Memory B cell (primary cell): ENCODE measurements at regions not wholly inside any gene's neighbourhood (a gene's known extent, or its start where the extent isn't known, plus 50 kb on each side); places are given as distances from the start of the nearest gene placed in this dataset.

ENCODE experiments used
- ATAC-seq: fragments of 150-1000 bp; cut with Tn5 transposase; 2 replicates; pipeline ENCODE4 v1.10.0; 2021; ENCODE audit warnings: low read depth, mild to moderate bottlenecking, moderate library complexity
- DNase-seq, 2 donors: peaks; one replicate each; pipeline ENCODE4 v3.0.0; 2022; ENCODE audit warnings: low spot score in 2 of 2
- H3K27ac Mint-ChIP-seq: one replicate; pipeline ENCODE4 v1.8.0; 2022; ENCODE audit warnings: mild to moderate bottlenecking, moderate library complexity, mixed read lengths
- H3K27me3 Mint-ChIP-seq: one replicate; pipeline ENCODE4 v1.8.0; 2022; ENCODE audit warnings: mixed read lengths
- H3K36me3 Mint-ChIP-seq: one replicate; pipeline ENCODE4 v1.8.0; 2022; ENCODE audit warnings: mild to moderate bottlenecking, mixed read lengths
- H3K4me1 Mint-ChIP-seq: one replicate; pipeline ENCODE4 v1.8.0; 2022; ENCODE audit warnings: mixed read lengths
- H3K4me3 Mint-ChIP-seq: one replicate; pipeline ENCODE4 v1.8.0; 2022; ENCODE audit warnings: mild to moderate bottlenecking, moderate library complexity, mixed read lengths
- H3K9me3 Mint-ChIP-seq: one replicate; pipeline ENCODE4 v1.8.0; 2022; ENCODE audit warnings: mixed read lengths

- DNase-seq (no peak), ATAC-seq (no peak)
- no peaks in the 10 kb centered on the region for H3K4me1 Mint-ChIP-seq
- no peaks in the 10 kb centered on the region for H3K36me3 Mint-ChIP-seq
- no peak overlapping the region for H3K27ac Mint-ChIP-seq
- peaks cover 12% of the 10 kb centered on the region for H3K27me3 Mint-ChIP-seq
- no peak overlapping the region for H3K4me3 Mint-ChIP-seq
- peaks cover 4% of the 10 kb centered on the region for H3K9me3 Mint-ChIP-seq
Measured at GRCh38 chr5:57581222-57581621, 98.6 kb upstream of the ACTBL2 start.

- no peak for ATAC-seq
- no peak overlapping the region for H3K27ac Mint-ChIP-seq
Measured at GRCh38 chr5:57577432-57578175, 95.0 kb upstream of the ACTBL2 start.

GRCh38 chr5:57576317-57576716, 93.7 kb upstream of the ACTBL2 start:
- H3K27me3 Mint-ChIP-seq: peaks cover 5% of the 10 kb centered on the region
- H3K36me3 Mint-ChIP-seq: no peaks in the 10 kb centered on the region
- peaks cover 2% of the 10 kb centered on the region for H3K9me3 Mint-ChIP-seq
- H3K27ac Mint-ChIP-seq: no peak overlapping the region
- H3K4me1 Mint-ChIP-seq: no peaks in the 10 kb centered on the region
- no peak overlapping the region for H3K4me3 Mint-ChIP-seq
- DNase-seq (no peak), ATAC-seq (no peak)

More at GRCh38 chr5:57577432-57578175, 95.0 kb upstream of the ACTBL2 start:
- no peak for DNase-seq
- Mint-ChIP-seq H3K4me3 (no peak overlapping the region), H3K36me3 (no peaks in the 10 kb centered on the region), H3K27me3 (peaks cover 7% of the 10 kb centered on the region), H3K9me3 (peaks cover 2% of the 10 kb centered on the region), H3K4me1 (no peaks in the 10 kb centered on the region)

- Mint-ChIP-seq H3K4me1 (no peaks in the 10 kb centered on the region), H3K27ac (no peak overlapping the region), H3K27me3 (peaks cover 7% of the 10 kb centered on the region), H3K9me3 (peaks cover under 1% of the 10 kb centered on the region), H3K4me3 (no peak overlapping the region), H3K36me3 (no peaks in the 10 kb centered on the region)
- DNase-seq: no peak
- ATAC-seq: no peak
Measured at GRCh38 chr5:57575839-57576238, 93.2 kb upstream of the ACTBL2 start.

- Mint-ChIP-seq H3K27ac (no peak overlapping the region), H3K9me3 (no peaks in the 10 kb centered on the region), H3K4me3 (no peak overlapping the region), H3K36me3 (no peaks in the 10 kb centered on the region), H3K4me1 (no peaks in the 10 kb centered on the region), H3K27me3 (peaks cover 5% of the 10 kb centered on the region)
- DNase-seq: no peak
- no peak for ATAC-seq
Measured at GRCh38 chr5:57572461-57572860, 89.8 kb upstream of the ACTBL2 start.

GRCh38 chr5:57569601-57570000, 87.0 kb upstream of the ACTBL2 start:
- no peaks in the 10 kb centered on the region for H3K36me3 Mint-ChIP-seq
- H3K27me3 Mint-ChIP-seq: peaks cover 10% of the 10 kb centered on the region
- H3K27ac Mint-ChIP-seq: no peak overlapping the region
- ATAC-seq: no peak
- DNase-seq: no peak
- H3K4me1 Mint-ChIP-seq: peaks cover 3% of the 10 kb centered on the region
- no peaks in the 10 kb centered on the region for H3K9me3 Mint-ChIP-seq
- no peak overlapping the region for H3K4me3 Mint-ChIP-seq

GRCh38 chr5:57568136-57568535, 85.5 kb upstream of the ACTBL2 start:
- Mint-ChIP-seq H3K4me1 (peaks cover 3% of the 10 kb centered on the region), H3K27ac (no peak overlapping the region), H3K4me3 (no peak overlapping the region), H3K9me3 (no peaks in the 10 kb centered on the region), H3K36me3 (no peaks in the 10 kb centered on the region), H3K27me3 (peaks cover 10% of the 10 kb centered on the region)
- ATAC-seq (no peak), DNase-seq (no peak)

GRCh38 chr5:57566914-57567313, 84.3 kb upstream of the ACTBL2 start:
- no peaks in the 10 kb centered on the region for H3K36me3 Mint-ChIP-seq
- ATAC-seq: no peak
- H3K4me1 Mint-ChIP-seq: peaks cover 3% of the 10 kb centered on the region
- no peak overlapping the region for H3K27ac Mint-ChIP-seq
- DNase-seq: no peak
- H3K27me3 Mint-ChIP-seq: peaks cover 15% of the 10 kb centered on the region
- H3K9me3 Mint-ChIP-seq: no peaks in the 10 kb centered on the region
- H3K4me3 Mint-ChIP-seq: peak overlapping the region; percentile 8

GRCh38 chr5:57561231-57561842, 78.7 kb upstream of the ACTBL2 start:
- no peaks in the 10 kb centered on the region for H3K4me1 Mint-ChIP-seq
- no peaks in the 10 kb centered on the region for H3K36me3 Mint-ChIP-seq
- H3K4me3 Mint-ChIP-seq: no peak overlapping the region
- DNase-seq (no peak), ATAC-seq (no peak)
- no peaks in the 10 kb centered on the region for H3K9me3 Mint-ChIP-seq
- no peak overlapping the region for H3K27ac Mint-ChIP-seq
- peaks cover 8% of the 10 kb centered on the region for H3K27me3 Mint-ChIP-seq

GRCh38 chr5:57559110-57559635, 76.6 kb upstream of the ACTBL2 start:
- H3K27me3 Mint-ChIP-seq: peaks cover 5% of the 10 kb centered on the region
- no peak overlapping the region for H3K4me3 Mint-ChIP-seq
- no peaks in the 10 kb centered on the region for H3K9me3 Mint-ChIP-seq
- no peak overlapping the region for H3K27ac Mint-ChIP-seq
- no peaks in the 10 kb centered on the region for H3K36me3 Mint-ChIP-seq
- no peak for DNase-seq
- ATAC-seq: no peak
- no peaks in the 10 kb centered on the region for H3K4me1 Mint-ChIP-seq

- DNase-seq: no peak
- Mint-ChIP-seq H3K4me1 (no peaks in the 10 kb centered on the region), H3K27me3 (peaks cover 4% of the 10 kb centered on the region), H3K36me3 (no peaks in the 10 kb centered on the region), H3K4me3 (no peak overlapping the region), H3K27ac (no peak overlapping the region), H3K9me3 (peaks cover 2% of the 10 kb centered on the region)
- no peak for ATAC-seq
Measured at GRCh38 chr5:57552033-57552432, 69.4 kb upstream of the ACTBL2 start.

GRCh38 chr5:57551251-57551650, 68.6 kb upstream of the ACTBL2 start:
- Mint-ChIP-seq H3K27ac (no peak overlapping the region), H3K9me3 (peaks cover 2% of the 10 kb centered on the region), H3K36me3 (no peaks in the 10 kb centered on the region), H3K27me3 (peaks cover 4% of the 10 kb centered on the region), H3K4me3 (no peak overlapping the region), H3K4me1 (no peaks in the 10 kb centered on the region)
- DNase-seq (no peak), ATAC-seq (no peak)

GRCh38 chr5:57550132-57550531, 67.5 kb upstream of the ACTBL2 start:
- Mint-ChIP-seq H3K4me3 (no peak overlapping the region), H3K9me3 (peaks cover 2% of the 10 kb centered on the region), H3K4me1 (no peaks in the 10 kb centered on the region), H3K27ac (no peak overlapping the region), H3K27me3 (peaks cover 4% of the 10 kb centered on the region), H3K36me3 (no peaks in the 10 kb centered on the region)
- DNase-seq (no peak), ATAC-seq (no peak)

GRCh38 chr5:57549566-57549965, 67.0 kb upstream of the ACTBL2 start:
- no peaks in the 10 kb centered on the region for H3K4me1 Mint-ChIP-seq
- H3K4me3 Mint-ChIP-seq: no peak overlapping the region
- no peaks in the 10 kb centered on the region for H3K36me3 Mint-ChIP-seq
- H3K27ac Mint-ChIP-seq: no peak overlapping the region
- DNase-seq (no peak), ATAC-seq (no peak)
- peaks cover 4% of the 10 kb centered on the region for H3K27me3 Mint-ChIP-seq
- peaks cover 2% of the 10 kb centered on the region for H3K9me3 Mint-ChIP-seq

GRCh38 chr5:57540823-57541222, 58.2 kb upstream of the ACTBL2 start:
- Mint-ChIP-seq H3K9me3 (peaks cover 3% of the 10 kb centered on the region), H3K4me3 (no peak overlapping the region), H3K4me1 (no peaks in the 10 kb centered on the region), H3K27me3 (peaks cover 7% of the 10 kb centered on the region), H3K27ac (no peak overlapping the region), H3K36me3 (no peaks in the 10 kb centered on the region)
- no peak for DNase-seq
- no peak for ATAC-seq
